ENCODE measurements at regions not wholly inside any gene's neighbourhood (a gene's known extent, or its start where the extent isn't known, plus 50 kb on each side); places are given as distances from the start of the nearest gene placed in this dataset.

DNA sequence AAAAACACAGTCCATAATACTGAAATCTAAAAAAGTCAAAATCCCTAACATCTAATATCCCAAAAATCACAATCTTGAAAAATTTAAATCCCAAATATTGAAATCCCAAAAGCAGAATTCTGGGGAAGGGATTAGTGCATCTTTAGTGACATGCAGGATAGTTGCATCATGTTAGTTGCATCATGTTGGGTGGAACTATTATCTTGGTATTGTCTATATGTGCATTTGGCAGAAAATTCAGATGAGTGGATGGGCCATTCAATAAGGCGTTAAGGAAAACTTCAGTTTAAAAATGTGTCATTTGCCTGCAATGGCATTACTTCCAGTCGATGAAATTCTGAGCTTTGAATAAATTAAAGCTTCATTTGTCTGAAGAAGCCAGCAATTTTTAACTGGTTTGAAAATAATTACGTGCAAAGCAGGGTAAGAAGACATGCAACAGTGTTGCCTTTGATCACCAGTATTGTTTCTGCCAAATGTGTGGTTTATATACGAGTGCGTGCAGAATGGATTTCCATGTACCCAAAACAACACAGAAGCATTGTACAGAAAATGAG, 221.4 kb upstream of the NFE2L3 start:
- DNase-seq, result no peak

- DNase-seq, result no peak
Measured at GRCh38 chr7:25931156-25931555, 220.8 kb upstream of the NFE2L3 start.

GRCh38 chr7:25933921-25934320, 218.1 kb upstream of the NFE2L3 start:
- DNase-seq, result no peak

- DNase-seq, result no peak
Measured at GRCh38 chr7:25940086-25940906, 211.7 kb upstream of the NFE2L3 start.

DNA sequence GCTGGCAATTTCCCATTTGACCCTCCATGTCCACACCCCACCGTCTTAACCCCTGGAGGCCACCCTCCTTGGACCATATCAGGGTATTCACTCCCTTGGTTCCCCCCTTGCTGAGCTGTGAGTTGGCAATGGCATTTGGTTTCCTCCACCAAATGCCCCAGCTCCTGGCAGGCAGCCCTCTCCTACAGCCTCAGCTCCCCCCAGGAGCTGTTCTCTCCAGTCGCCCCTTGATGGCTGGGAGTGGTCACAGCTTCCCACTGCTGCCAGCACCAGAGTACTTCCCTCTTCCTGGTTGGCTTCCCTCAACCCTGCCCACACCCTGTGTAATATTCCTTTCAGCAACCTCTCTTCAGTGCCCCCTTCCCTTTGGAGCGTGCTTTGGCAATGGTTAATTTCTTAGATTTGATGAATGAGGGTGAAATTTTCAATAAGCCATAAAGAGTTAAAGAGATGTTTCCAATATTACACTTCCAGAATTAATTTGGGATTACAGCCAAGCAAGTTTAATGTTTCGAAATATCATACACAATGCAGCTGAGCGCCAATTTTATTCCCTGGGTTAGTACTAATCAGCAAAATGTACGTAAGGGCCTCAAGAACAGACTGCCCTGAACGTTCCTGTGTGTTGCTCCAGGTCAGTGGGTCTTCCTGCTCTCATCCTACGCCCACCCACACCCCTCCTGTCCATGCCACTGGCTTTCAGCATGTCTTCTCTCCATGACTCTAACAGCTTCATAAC, 207.1 kb upstream of the NFE2L3 start:
- DNase-seq, result no peak

DNA sequence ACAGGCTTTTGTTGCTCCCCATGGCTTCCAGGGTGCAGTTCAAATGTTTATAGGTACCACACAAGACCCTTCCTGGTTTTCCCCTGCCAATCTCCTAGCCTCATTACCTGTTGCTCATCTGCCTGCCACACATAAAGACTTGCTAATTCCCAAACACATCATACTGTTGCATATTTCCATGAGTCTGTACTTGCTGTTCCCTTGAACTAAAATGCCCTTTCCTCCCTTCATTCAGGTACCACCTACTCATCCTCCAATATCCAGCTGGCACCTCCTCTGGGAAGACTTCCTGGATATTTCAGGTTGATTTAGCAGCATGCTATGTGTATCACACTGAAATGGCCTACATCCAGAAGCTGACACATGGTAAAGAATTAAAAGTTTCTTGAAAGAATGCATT, 206.4 kb upstream of the NFE2L3 start:
- DNase-seq, result no peak

DNA sequence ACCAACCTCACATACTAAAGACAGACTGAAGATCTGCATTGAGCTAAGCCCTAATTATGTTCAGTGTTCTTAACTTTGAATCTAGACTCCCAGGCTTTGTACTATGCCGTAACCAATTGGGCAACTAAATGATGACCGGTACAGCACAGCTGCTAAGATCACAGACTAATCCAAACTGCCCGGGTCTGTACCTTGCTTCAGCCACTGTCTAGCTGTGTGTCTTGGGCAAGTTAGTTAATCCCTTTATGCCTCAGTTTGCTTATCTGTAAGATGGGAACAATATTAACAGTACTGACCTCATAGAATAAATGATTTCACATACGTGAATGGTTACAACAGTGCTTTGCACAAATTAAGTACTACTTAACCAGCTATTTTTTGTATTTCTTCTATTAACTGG, 205.8 kb upstream of the NFE2L3 start:
- DNase-seq, result no peak

DNA sequence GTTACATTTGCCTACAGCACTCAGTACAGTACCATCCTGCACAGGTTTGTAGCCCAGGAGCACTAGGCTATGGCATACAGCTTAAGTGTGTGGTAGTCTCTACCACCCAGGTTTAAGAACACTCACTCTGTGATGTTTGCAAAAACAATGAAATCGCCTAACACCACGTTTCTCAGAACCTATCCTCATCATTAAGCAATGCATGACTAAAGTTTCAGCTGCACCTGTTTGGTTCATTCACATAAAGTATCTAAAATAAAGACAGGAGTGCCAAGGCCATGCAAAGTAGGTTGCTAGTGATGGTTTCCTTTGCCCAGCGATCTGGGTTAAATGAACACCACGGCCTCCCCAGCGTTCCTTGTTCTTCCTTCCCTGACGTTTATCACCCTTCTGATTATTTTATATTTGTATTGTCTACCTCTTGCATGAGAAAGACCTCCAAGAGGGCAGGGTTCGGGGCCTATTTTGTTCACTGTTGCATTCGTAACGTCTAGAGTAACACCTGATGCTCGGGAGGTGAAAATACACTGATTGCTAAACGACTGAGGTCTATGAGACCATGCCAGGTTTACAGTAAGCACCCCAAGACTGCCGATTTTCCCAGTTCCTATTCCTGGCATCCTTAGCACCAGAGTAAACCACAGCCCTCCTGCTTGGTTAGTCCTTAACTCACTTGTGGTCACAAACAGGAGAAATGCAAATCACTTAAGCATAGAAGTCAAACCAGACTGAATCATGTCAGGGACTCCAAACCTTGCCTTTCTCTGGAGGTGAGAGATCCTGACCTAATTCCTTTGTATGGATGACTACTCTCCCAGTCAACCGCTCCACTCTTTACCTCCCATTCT, 204.1 kb upstream of the NFE2L3 start:
- DNase-seq, result no peak

GRCh38 chr7:25949736-25950487, 202.1 kb upstream of the NFE2L3 start:
- no peak for DNase-seq

GRCh38 chr7:25950488-25951413, 201.2 kb upstream of the NFE2L3 start:
- peak; percentile 86 for DNase-seq

- no peak for DNase-seq
Measured at GRCh38 chr7:25951414-25952260, 200.4 kb upstream of the NFE2L3 start.

DNA sequence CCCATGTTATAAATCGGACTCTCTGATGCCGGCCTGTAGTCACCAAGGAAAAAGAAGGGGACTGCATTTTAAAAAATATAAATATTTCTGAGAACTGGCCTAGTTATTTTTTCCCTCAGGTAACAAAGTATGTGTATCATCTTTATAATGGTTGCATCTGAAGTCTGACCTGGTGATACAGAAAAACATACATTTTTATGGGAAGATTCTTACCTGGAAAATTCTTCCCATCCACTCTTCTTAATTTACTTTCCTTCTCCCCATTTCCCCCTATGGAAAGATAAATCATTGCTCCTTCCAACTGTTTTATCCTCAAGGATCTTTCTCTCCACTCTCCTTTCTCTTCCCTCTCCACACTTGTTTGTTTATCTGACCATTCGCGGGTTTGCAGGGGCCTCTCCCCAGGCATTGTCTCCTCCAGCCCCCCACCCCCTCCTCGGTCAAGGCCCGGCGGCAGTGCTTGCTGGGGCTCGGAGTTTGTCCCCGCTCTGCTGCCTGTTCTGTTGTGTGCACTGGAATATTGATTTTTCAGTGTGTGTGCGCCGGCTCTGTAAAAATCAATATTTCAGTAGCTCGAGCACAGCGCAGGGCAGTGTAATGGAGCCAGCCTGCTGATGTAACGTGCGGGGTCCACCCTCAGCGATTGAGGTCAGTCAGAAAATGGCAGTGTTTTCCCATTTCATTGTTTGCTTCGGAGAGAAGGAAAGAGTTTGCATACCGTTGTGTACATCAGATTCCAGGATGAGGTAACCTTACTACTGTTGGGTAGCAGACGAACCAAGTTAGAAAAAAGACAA, 199.5 kb upstream of the NFE2L3 start:
- no peak for DNase-seq

GRCh38 chr7:25953859-25954258, 198.1 kb upstream of the NFE2L3 start:
- no peak for DNase-seq

GRCh38 chr7:25954395-25954794, 197.6 kb upstream of the NFE2L3 start:
- DNase-seq, result no peak

DNA sequence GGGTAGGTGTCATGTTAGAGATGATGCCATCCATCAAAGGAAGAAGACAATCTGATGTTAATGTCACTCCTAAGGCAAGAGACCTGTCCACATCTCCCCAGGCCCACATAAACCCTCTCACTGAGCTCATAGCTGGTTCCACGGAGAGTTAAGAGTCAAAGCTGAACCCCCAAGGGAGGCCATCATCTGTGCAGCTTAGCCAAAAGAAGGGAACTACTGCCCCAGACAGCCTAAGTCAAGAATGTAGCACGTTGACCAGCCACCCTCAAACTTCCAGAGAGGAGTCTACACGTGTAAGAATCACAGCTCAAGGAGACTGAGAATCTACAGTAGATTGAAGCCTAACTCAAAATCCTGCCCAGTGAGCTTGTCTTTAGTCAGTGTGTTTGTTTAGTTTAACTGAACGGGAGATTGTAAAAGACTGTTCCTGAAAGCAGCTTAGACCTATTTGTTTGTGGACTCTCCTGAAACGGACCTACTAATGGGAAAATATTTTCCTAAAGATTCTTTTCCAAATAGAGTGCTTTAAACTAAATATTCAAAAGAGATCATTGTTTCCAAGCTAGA, 192.7 kb upstream of the NFE2L3 start:
- no peak for DNase-seq

DNA sequence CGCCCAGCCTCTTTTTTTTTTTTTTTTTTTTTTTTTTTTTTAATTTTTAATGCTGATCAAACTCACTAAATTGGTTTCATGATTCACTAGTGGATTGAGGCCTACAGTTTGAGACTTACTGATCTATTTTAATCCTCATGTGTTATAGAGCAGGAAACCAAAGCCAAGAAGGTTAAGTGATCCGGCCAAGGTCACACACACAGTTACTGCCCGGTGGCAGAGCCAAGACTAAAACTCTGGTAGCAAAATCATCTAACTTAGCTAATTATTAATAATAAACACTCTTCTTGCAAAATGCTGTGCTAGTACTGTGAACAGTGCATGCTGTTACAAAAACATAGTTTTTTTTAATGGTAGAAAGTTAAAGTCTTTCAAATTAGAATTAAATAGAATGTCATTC, 188.3 kb upstream of the NFE2L3 start:
- DNase-seq, result no peak

GRCh38 chr7:25964483-25964991, 187.5 kb upstream of the NFE2L3 start:
- no peak for DNase-seq

DNA sequence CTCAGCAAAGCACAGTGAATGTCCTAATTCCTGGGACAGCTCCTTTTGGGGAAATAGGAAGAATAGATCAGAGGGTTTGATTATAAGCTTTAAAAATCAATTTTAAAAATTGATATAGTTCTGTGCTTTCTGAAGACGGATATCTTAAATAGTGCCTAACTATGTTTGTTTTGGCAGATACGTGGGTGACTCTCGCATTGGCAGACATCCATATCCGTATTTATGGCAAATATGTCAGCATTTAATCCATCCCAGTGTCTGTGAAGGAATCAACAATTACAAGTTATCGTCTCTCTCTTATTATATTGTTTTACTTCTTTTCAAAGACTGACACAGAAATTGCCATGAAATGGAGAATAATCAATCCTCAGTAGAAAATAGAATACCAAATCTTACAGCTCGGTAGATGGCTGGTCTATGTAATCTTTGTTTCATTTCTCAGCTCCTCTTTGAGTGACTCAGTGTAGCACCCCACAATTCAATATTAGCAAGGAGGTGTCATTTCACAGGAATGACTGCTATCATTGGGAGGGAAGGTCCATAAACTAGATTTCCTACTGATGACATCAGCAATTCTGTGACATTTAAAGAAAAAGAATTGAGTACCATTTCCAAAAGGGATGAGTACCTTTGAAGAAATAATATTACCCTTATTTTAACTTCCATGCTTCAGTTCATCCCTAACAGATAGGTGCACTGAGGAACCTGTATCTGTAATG, 186.4 kb upstream of the NFE2L3 start:
- DNase-seq, result no peak

Data from effector CD4-positive, alpha-beta T cell (primary cell).